ENCODE measurements at regions not wholly inside any gene's neighbourhood (a gene's known extent, or its start where the extent isn't known, plus 50 kb on each side); places are given as distances from the start of the nearest gene placed in this dataset.

GRCh38 chr9:108599571-108599970, 256.2 kb downstream of the ACTL7B start:
- TF ChIP-seq CTCF (conservative IDR thresholded peaks at IDR 0.05 in 1 of 2, IDR thresholded peaks at IDR 0.05 in 1 of 2; ENCODE audit: extremely low read depth in 1 of 2, insufficient read depth in 1 of 2, low read depth in 1 of 2, low read length in 2 of 2) (no peak), EZH2 (IDR thresholded peaks at IDR 0.05; ENCODE audit: borderline replicate concordance, low read length) (no peak)
